HepG2 (cell line): ENCODE measurements at regions not wholly inside any gene's neighbourhood (a gene's known extent, or its start where the extent isn't known, plus 50 kb on each side); places are given as distances from the start of the nearest gene placed in this dataset.

Experiments used
- ATAC-seq: fragments of 200-7000 bp; cut with Tn5 transposase; 3 replicates; pipeline ENCODE4 v1.9.1; 2020; ENCODE audit warnings: mild to moderate bottlenecking, moderate library complexity
- BruUV-seq: library from RNA; stranded (reverse); fragments of 400-500 nt; replicated peaks from 2 replicates; lab custom pipeline; 2021; lab: Mats Ljungman, UMichigan
- CTCF ChIA-PET: fragments of 300-600 bp; formaldehyde crosslinking; extraction: SDS; loops from one replicate; lab custom pipeline; 2021; ENCODE audit warnings: low total read pairs, inconsistent platforms, low intra/inter-chr PET ratio; lab: Yijun Ruan, JAX
- POLR2A ChIA-PET: fragments of 350-600 bp; sonication (Branson Sonifier 250); formaldehyde crosslinking; loops from one replicate; lab custom pipeline; 2020; ENCODE audit warnings: antibody characterized with exemption, inconsistent platforms; lab: Yijun Ruan, JAX
- DNase-seq: peaks from one replicate; pipeline ENCODE4 v3.0.0-alpha.2; 2015; ENCODE audit warnings: low spot score
- FAIRE-seq: peaks from 3 replicates; lab custom pipeline; 2011; peaks lifted over from hg19 to GRCh38; lab: Jason Lieb, UNC
- H2AFZ ChIP-seq: one replicate; pipeline ENCODE4 v1.6.1; 2011; ENCODE audit warnings: low read length, inconsistent platforms
- H3K27ac ChIP-seq: fragments of 300-600 bp; 3 replicates; pipeline ENCODE4 v1.8.0; 2011; ENCODE audit warnings: mixed run types, mild to moderate bottlenecking, mixed read lengths, low read length, inconsistent platforms; ENCODE audit not compliant: insufficient read depth; ENCODE audit errors: extremely low read length
- H3K27me3 ChIP-seq, 2 experiments: fragments of 200-600 bp in 1 of 2; 2 replicates in 1 of 2; 3 replicates in 1 of 2; pipeline versions ENCODE4 v1.6.0 to v1.8.0; 2011; ENCODE audit warnings: low read length in 2 of 2, mild to moderate bottlenecking in 2 of 2, moderate library complexity in 2 of 2, inconsistent platforms in 1 of 2; ENCODE audit not compliant: insufficient read depth in 2 of 2, control insufficient read depth in 1 of 2
- H3K36me3 ChIP-seq, 2 experiments: fragments of 200-600 bp in 1 of 2; replicated peaks in 1 of 2; 2 replicates in 1 of 2; 3 replicates in 1 of 2; pipeline versions ENCODE4 v1.5.1 to v1.8.0; 2011; ENCODE audit warnings: low read length in 2 of 2, inconsistent platforms in 1 of 2; ENCODE audit not compliant: insufficient read depth in 2 of 2, control insufficient read depth in 1 of 2
- H3K4me1 ChIP-seq: 2 replicates; pipeline ENCODE4 v1.5.1; 2012; ENCODE audit warnings: low read length, inconsistent platforms; ENCODE audit not compliant: insufficient read depth
- H3K4me2 ChIP-seq: 2 replicates; pipeline ENCODE4 v1.6.0; 2011; ENCODE audit warnings: low read depth, low read length, inconsistent platforms
- H3K4me3 ChIP-seq, 3 experiments: fragments of 200-600 bp in 1 of 3; sonication (generic), shearing (Covaris generic) in 1 of 3; replicated peaks in 1 of 3; 2 replicates each; pipeline ENCODE4 v1.5.1; 2011 to 2016; ENCODE audit warnings: low read length in 3 of 3, inconsistent platforms in 2 of 3, low read depth in 2 of 3, mild to moderate bottlenecking in 2 of 3, control low read depth in 1 of 3, mixed read lengths in 1 of 3; ENCODE audit not compliant: insufficient read depth in 1 of 3
- H3K79me2 ChIP-seq: one replicate; pipeline ENCODE4 v1.6.1; 2011; ENCODE audit warnings: low read length, inconsistent platforms; ENCODE audit not compliant: insufficient read depth
- H3K9ac ChIP-seq: 2 replicates; pipeline ENCODE4 v1.6.0; 2011; ENCODE audit warnings: mild to moderate bottlenecking, low read depth, low read length, inconsistent platforms; ENCODE audit not compliant: insufficient read depth
- H3K9me3 ChIP-seq: 2 replicates; pipeline ENCODE4 v1.5.1; 2012; ENCODE audit warnings: mild to moderate bottlenecking, low read length
- H4K20me1 ChIP-seq: 2 replicates; pipeline ENCODE4 v1.6.0; 2011; ENCODE audit warnings: inconsistent platforms, mild to moderate bottlenecking, low read length, moderate library complexity; ENCODE audit not compliant: insufficient read depth
- FOXK2 ChIP-seq: fragments of 450-650 bp; IDR thresholded peaks from 2 replicates; pipeline ENCODE4 v1.6.1; 2016
- ISL2 ChIP-seq: sonication (generic); formaldehyde crosslinking; IDR thresholded peaks from 2 replicates; pipeline ENCODE4 v1.5.0; 2020; ENCODE audit warnings: missing genetic modification reagents
- KDM4B ChIP-seq: sonication (generic); formaldehyde crosslinking; IDR thresholded peaks from 2 replicates; pipeline ENCODE4 v1.4.0; 2020; ENCODE audit warnings: missing genetic modification reagents
- KLF6 ChIP-seq: IDR thresholded peaks from 2 replicates; pipeline ENCODE4 v1.8.0; 2016; ENCODE audit warnings: missing biosample characterization, missing genetic modification reagents
- NCOA2 ChIP-seq: sonication (generic); formaldehyde crosslinking; IDR thresholded peaks from 2 replicates; pipeline ENCODE4 v1.8.0; 2022; ENCODE audit warnings: inconsistent platforms
- SMARCC2 ChIP-seq: fragments of 450-650 bp; IDR thresholded peaks from 2 replicates; pipeline ENCODE4 v1.6.1; 2017; ENCODE audit warnings: antibody characterized with exemption, mild to moderate bottlenecking
- SYNCRIP ChIP-seq: fragments of 200-400 bp; formaldehyde crosslinking; IDR thresholded peaks from 2 replicates; pipeline ENCODE4 v1.6.1; 2018; ENCODE audit warnings: mild to moderate bottlenecking, low read depth, low read length; ENCODE audit not compliant: insufficient read depth
- THYN1 ChIP-seq: sonication (generic); formaldehyde crosslinking; IDR thresholded peaks from 2 replicates; pipeline ENCODE4 v1.8.1; 2023; ENCODE audit warnings: low read depth, mild to moderate bottlenecking, moderate library complexity, missing genetic modification reagents, borderline replicate concordance
- ZBTB7A ChIP-seq: sonication (generic); formaldehyde crosslinking; IDR thresholded peaks from 2 replicates; pipeline ENCODE4 v1.8.0; 2022; ENCODE audit warnings: mild to moderate bottlenecking, missing genetic modification reagents
- ZNF546 ChIP-seq: sonication (generic); formaldehyde crosslinking; conservative IDR thresholded peaks from 2 replicates; pipeline ENCODE4 v1.8.1; 2023; ENCODE audit warnings: mild to moderate bottlenecking, missing genetic modification reagents
- ZNF549 ChIP-seq: sonication (generic); formaldehyde crosslinking; IDR thresholded peaks from 2 replicates; pipeline ENCODE4 v1.5.0; 2020; ENCODE audit warnings: missing genetic modification reagents
- ZNF672 ChIP-seq: sonication (generic); formaldehyde crosslinking; IDR thresholded peaks from 2 replicates; pipeline ENCODE4 v1.8.1; 2022; ENCODE audit warnings: missing genetic modification reagents
- ZNF709 ChIP-seq: sonication (generic); formaldehyde crosslinking; IDR thresholded peaks from 2 replicates; pipeline ENCODE4 v1.5.0; 2020; ENCODE audit warnings: mild to moderate bottlenecking, missing genetic modification reagents
- ZSCAN22 ChIP-seq: sonication (generic); formaldehyde crosslinking; IDR thresholded peaks from 2 replicates; pipeline ENCODE4 v1.4.0; 2020; ENCODE audit warnings: mild to moderate bottlenecking, missing genetic modification reagents
- WGBS: methylation state at CpG from one replicate; pipeline ENCODE4 v1.1.6; 2017; ENCODE audit warnings: low lambda C conversion rate; 5-methylcytosine and 5-hydroxymethylcytosine counted together
- in situ Hi-C: cut with HindIII; loops from 2 replicates; pipeline ENCODE4 v1.10.0; 2017; ENCODE audit warnings: low pct_unique_long_range_greater_than_20kb; ENCODE audit not compliant: extremely low pct_ligation_motif_present
- intact Hi-C: fragments of 100-400 bp; cut with micrococcal nuclease; formaldehyde crosslinking; loops from one replicate; pipeline ENCODE4 v1.10.0; 2022; ENCODE audit not compliant: unreplicated experiment
- TF ChIP-seq, protein P1 (sequence below): sonication (generic); formaldehyde crosslinking; IDR thresholded peaks from 2 replicates; pipeline ENCODE4 v1.8.0; 2022; ENCODE audit warnings: missing genetic modification reagents, low read depth, mild to moderate bottlenecking, borderline replicate concordance
- TF ChIP-seq, protein P2 (sequence below): sonication (generic); formaldehyde crosslinking; IDR thresholded peaks from 2 replicates; pipeline ENCODE4 v1.4.0; 2020; ENCODE audit warnings: mild to moderate bottlenecking, missing genetic modification reagents
- TF ChIP-seq, protein P3 (sequence below): sonication (generic); formaldehyde crosslinking; IDR thresholded peaks from 2 replicates; pipeline ENCODE4 v1.4.0; 2020; ENCODE audit warnings: missing genetic modification reagents, borderline replicate concordance

DNA sequence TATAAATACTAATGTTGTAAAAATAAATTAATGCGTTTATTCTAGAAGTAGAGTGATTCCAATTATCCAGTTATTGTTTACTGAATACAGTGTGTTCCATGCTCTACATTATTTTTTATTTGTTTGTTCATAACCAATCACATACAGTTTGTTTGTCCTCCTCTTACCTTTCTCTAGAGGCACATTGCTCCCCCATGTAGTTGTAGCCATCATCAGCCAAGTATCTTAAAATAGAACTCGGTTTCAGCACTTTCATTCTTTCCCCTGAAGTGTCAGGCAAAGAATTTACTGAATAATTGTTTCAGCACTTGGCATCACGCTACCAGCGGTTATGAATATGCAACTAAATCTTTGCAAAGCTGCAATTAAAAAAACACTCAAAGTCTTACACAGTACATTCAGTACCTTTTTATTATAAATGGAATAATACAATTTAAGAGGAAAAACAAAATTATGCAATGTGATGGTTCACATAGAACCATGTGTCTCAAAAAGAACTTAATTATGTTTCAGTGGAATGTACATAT is 448.6 kb upstream of the ATP10A start:
- TF ChIP-seq ZNF709 (no peak), FOXK2 (no peak), ZBTB7A (CRISPR knock-in tag) (no peak), NCOA2 (no peak), KDM4B (no peak), SYNCRIP (no peak), KLF6 (CRISPR knock-in tag) (no peak), ZNF672 (CRISPR knock-in tag) (no peak)
- TF ChIP-seq, protein P1, sequence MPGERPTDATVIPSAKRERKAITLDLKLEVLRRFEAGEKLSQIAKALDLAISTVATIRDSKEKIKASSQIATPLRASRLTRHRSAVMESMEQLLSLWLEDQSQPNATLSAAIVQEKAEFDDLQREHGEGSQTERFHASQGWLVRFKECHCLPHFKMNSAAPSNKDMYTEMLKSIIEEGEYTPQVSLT (CRISPR knock-in tag) = no peak
- ATAC-seq (no peak), FAIRE-seq (no peak), DNase-seq (no peak)
- in situ Hi-C loops = no loop called here
- Histone ChIP-seq H3K36me3 (no peaks in the 10 kb centered on the region), H2AFZ (no peak overlapping the region), H3K9me3 (peaks cover 92% of the 10 kb centered on the region), H3K4me2 (no peak overlapping the region), H3K79me2 (no peaks in the 10 kb centered on the region), H3K4me3 (no peak overlapping the region), H3K27ac (no peak overlapping the region), H4K20me1 (no peaks in the 10 kb centered on the region), H3K4me1 (no peaks in the 10 kb centered on the region), H3K9ac (no peak overlapping the region), H3K27me3 (no peaks in the 10 kb centered on the region)
- no TSS peak for BruUV-seq
- POLR2A ChIA-PET = no interaction called here
- CTCF ChIA-PET = no interaction called here
- intact Hi-C loops = no loop called here
- WGBS = under 1% methylated on average over 4 of the region's 4 CpGs

DNA sequence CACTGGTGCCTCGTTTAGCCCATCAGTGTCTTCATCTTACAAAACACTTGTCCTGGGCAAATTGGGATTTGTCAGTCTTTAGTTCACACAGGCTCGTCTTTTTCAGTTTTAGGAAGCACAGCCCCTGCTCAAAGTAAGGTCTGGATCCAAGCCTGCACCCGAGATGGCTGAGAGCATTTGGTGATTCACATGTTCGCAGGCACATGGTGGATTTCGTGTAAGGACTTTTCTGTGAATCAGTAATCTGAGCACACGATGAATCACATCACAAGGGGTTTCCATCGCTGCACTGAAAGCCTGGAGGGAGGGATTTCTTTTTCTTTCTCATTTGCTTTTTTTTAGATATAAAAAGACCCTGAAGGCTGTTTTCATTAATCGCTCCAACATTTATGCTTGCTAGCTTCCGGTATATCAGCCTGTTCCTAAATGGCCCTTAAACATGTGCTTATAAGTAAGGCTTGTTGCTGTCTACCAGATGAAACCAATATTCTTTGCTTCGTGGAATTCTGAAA is 435.6 kb upstream of the ATP10A start:
- H3K4me1 ChIP-seq = no peaks in the 10 kb centered on the region
- H3K79me2 ChIP-seq = no peaks in the 10 kb centered on the region
- in situ Hi-C loops (no loop called here), intact Hi-C loops (no loop called here)
- peaks cover 89% of the 10 kb centered on the region for H3K9me3 ChIP-seq
- H4K20me1 ChIP-seq = no peaks in the 10 kb centered on the region
- ATAC-seq (no peak), FAIRE-seq (no peak), DNase-seq (no peak)
- no peaks in the 10 kb centered on the region for H3K36me3 ChIP-seq
- no peak overlapping the region for H3K4me3 ChIP-seq
- no TSS peak for BruUV-seq
- H3K4me2 ChIP-seq = no peak overlapping the region
- 36% methylated on average over 9 of the region's 10 CpGs for WGBS
- no peak overlapping the region for H3K9ac ChIP-seq
- H3K27ac ChIP-seq = no peak overlapping the region
- no peaks in the 10 kb centered on the region for H3K27me3 ChIP-seq
- no peak overlapping the region for H2AFZ ChIP-seq
- CTCF ChIA-PET = no interaction called here
- POLR2A ChIA-PET = no interaction called here
- TF ChIP-seq ZNF549 (CRISPR knock-in tag) (no peak), ZNF546 (CRISPR knock-in tag) (no peak), SMARCC2 (no peak), ZSCAN22 (no peak), ISL2 (CRISPR knock-in tag) (no peak), THYN1 (CRISPR knock-in tag) (no peak)
- TF ChIP-seq, protein P2, sequence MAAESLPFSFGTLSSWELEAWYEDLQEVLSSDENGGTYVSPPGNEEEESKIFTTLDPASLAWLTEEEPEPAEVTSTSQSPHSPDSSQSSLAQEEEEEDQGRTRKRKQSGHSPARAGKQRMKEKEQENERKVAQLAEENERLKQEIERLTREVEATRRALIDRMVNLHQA = no peak
- TF ChIP-seq, protein P3, sequence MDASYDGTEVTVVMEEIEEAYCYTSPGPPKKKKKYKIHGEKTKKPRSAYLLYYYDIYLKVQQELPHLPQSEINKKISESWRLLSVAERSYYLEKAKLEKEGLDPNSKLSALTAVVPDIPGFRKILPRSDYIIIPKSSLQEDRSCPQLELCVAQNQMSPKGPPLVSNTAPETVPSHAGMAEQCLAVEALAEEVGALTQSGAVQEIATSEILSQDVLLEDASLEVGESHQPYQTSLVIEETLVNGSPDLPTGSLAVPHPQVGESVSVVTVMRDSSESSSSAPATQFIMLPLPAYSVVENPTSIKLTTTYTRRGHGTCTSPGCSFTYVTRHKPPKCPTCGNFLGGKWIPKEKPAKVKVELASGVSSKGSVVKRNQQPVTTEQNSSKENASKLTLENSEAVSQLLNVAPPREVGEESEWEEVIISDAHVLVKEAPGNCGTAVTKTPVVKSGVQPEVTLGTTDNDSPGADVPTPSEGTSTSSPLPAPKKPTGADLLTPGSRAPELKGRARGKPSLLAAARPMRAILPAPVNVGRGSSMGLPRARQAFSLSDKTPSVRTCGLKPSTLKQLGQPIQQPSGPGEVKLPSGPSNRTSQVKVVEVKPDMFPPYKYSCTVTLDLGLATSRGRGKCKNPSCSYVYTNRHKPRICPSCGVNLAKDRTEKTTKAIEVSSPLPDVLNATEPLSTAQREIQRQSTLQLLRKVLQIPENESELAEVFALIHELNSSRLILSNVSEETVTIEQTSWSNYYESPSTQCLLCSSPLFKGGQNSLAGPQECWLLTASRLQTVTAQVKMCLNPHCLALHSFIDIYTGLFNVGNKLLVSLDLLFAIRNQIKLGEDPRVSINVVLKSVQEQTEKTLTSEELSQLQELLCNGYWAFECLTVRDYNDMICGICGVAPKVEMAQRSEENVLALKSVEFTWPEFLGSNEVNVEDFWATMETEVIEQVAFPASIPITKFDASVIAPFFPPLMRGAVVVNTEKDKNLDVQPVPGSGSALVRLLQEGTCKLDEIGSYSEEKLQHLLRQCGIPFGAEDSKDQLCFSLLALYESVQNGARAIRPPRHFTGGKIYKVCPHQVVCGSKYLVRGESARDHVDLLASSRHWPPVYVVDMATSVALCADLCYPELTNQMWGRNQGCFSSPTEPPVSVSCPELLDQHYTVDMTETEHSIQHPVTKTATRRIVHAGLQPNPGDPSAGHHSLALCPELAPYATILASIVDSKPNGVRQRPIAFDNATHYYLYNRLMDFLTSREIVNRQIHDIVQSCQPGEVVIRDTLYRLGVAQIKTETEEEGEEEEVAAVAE (CRISPR knock-in tag) = no peak
